Uterus (tissue), 2 donors: ENCODE measurements at regions not wholly inside any gene's neighbourhood (a gene's known extent, or its start where the extent isn't known, plus 50 kb on each side); places are given as distances from the start of the nearest gene placed in this dataset.

Experiments used
- POLR2A ChIP-seq, 2 donors: fragments of 450-650 bp; IDR thresholded peaks; one replicate each; pipeline ENCODE4 v1.6.1; 2016; ENCODE audit warnings: antibody characterized with exemption in 2 of 2, mild to moderate bottlenecking in 1 of 2, moderate library complexity in 1 of 2
- TF ChIP-seq, protein P1 (sequence below), 4 experiments: fragments of 200-600 bp in 2 of 4; fragments of 450-650 bp in 2 of 4; sonication (generic) in 2 of 4; IDR thresholded peaks; one replicate each; pipeline ENCODE4 v1.5.1; 2016 to 2019; ENCODE audit warnings: antibody characterized with exemption in 4 of 4, mild to moderate bottlenecking in 2 of 4, moderate library complexity in 1 of 4

DNA sequence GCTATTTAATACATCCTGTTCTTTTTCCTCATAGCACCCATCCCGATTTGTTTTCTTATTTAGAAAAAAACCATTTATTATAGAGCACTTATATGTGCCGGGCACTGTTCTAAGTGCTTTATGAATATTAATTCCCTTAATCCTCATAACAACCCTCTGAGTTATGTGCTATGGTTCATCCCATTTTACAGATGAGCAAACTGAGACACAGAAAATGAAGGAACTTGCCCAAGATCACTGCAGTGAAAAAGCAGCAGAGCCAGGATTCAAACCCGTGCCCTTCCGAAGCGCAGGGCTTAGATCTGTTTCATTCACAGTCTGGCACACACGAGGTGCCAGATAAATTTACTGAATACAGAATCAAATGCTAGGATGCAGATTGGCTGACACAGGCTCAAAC is 85.1 kb upstream of the ZC3H12A start:
- TF ChIP-seq, protein P1, sequence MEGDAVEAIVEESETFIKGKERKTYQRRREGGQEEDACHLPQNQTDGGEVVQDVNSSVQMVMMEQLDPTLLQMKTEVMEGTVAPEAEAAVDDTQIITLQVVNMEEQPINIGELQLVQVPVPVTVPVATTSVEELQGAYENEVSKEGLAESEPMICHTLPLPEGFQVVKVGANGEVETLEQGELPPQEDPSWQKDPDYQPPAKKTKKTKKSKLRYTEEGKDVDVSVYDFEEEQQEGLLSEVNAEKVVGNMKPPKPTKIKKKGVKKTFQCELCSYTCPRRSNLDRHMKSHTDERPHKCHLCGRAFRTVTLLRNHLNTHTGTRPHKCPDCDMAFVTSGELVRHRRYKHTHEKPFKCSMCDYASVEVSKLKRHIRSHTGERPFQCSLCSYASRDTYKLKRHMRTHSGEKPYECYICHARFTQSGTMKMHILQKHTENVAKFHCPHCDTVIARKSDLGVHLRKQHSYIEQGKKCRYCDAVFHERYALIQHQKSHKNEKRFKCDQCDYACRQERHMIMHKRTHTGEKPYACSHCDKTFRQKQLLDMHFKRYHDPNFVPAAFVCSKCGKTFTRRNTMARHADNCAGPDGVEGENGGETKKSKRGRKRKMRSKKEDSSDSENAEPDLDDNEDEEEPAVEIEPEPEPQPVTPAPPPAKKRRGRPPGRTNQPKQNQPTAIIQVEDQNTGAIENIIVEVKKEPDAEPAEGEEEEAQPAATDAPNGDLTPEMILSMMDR (IDR thresholded peaks at IDR 0.05): no peak
- no peak for TF ChIP-seq POLR2A (IDR thresholded peaks at IDR 0.05)
